HUDEP-2 (cell line): ENCODE measurements at regions not wholly inside any gene's neighbourhood (a gene's known extent, or its start where the extent isn't known, plus 50 kb on each side); places are given as distances from the start of the nearest gene placed in this dataset.

Source experiments
- DNase-seq, 76 experiments: peaks; one replicate each; lab custom pipeline; 2025; ENCODE audit not compliant: unreplicated experiment in 76 of 76; lab: John Stamatoyannopoulos, UW

- peak in 9 of 76 experiments; percentile 2 to 44 (median 6) for DNase-seq
These were observed 143.2 kb downstream of the PTPRU start for GRCh38 chr1:29379443-29380073.
